RPMI8226 (cell line): ENCODE measurements at regions not wholly inside any gene's neighbourhood (a gene's known extent, or its start where the extent isn't known, plus 50 kb on each side); places are given as distances from the start of the nearest gene placed in this dataset.

Experiments
- DNase-seq: peaks from one replicate; pipeline ENCODE4 v3.0.0-alpha.2; 2015

- no peak for DNase-seq
These were observed 190.5 kb downstream of the GAS1 start for GRCh38 chr9:86756576-86757381.

GRCh38 chr9:86755561-86755941 is 191.8 kb downstream of the GAS1 start:
- DNase-seq, result no peak

DNA sequence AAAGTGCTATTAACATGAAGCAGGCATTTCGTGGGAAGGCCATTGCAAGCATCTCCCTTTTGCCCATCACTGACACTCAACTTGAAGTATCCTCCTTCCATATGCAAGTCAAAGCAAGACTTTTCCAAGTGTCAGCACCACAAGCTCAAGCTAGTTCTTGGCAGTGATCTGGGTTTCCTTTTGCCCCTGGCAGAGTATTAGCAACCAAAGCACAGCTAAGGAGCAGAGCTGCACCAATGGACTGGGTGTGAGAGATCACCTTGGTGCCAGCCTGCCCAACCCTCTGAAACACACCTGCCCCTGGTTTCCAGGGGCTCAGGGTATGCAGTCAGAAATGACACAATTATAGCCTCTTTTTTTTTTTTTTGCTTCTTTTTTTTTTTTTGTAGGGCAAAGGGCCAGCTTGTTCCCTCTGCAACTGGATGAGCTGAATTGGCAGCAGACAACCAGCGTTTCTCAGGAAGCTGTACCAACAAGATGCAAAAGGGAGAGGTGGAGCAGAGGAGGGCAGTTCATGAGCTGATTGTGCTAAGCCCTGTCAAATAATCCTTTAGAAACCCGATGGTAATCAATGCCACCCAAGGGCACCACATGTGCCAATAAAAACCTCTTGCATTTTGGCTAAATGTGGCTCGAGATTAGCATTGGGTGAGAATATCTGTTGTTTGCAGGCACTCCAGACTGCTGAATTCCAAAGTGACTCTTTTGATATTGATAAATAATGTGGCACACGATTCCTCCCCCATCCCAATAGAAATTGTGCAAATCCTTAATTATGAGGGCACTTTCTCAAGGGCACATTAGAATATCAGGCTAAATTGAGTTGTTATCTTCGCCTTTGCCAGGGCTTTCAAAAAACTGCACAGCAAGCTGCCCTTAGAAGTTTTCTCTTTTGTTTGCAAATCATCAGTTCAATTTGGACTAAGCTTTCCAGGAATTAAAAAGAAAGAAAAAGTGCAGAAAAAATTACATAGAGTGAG is 192.4 kb downstream of the GAS1 start:
- no peak for DNase-seq

GRCh38 chr9:86753836-86754235 is 193.5 kb downstream of the GAS1 start:
- no peak for DNase-seq

GRCh38 chr9:86752733-86753132 is 194.6 kb downstream of the GAS1 start:
- DNase-seq, result no peak

DNA sequence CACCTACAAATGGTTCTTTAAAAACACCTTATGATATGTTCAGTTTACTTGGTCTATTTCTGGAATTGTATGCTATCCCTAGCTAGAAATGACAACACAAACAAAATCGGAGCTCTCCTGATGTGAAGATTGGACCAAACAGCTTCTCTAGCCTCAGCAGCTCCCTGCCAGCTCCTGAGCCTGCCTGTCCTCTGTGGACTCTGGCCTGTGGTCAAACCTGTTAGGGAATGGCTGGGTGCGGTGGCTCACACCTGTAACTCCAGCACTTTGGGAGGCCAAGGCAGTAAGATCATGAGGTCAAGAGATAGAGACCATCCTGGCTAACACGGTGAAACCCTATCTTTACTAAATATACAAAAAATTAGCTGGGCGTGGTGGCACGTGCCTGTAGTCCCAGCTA is 195.3 kb downstream of the GAS1 start:
- no peak for DNase-seq

DNA sequence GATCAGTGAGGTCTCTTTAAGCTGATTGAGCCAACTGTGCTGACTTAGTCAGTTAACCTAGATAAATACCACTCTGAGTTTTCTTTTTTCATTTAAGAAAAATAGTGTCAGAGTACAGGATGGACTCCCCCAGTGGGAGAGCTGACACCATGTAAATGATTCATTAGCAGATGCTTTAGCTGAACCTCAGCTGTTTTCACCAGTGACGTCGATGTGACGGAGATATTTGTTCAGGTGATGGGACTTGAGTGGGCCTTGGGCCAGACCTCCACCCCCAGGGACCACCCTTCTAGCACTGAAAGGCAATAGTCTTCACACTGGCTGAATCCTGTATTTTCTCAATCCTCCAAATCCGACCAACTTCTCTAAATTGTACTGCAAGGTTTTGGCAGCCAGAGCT is 196.1 kb downstream of the GAS1 start:
- no peak for DNase-seq

DNA sequence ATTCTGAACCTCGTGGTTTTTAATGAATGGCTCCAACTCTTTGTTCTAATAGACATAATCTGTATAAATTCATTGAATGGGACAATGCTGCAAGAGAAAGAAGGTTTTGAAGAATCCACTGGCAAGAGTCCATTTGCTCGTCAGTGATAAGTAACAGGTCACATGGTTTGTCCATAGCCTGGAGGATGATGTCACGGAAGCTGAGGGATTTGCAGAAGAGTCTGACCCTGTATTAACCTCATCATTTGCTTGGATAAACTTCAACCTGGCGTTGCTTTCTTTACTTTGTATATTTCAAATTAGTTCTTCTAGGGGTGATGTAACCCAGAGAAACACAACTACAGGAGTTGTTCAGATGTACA is 197.4 kb downstream of the GAS1 start:
- DNase-seq, result no peak

DNA sequence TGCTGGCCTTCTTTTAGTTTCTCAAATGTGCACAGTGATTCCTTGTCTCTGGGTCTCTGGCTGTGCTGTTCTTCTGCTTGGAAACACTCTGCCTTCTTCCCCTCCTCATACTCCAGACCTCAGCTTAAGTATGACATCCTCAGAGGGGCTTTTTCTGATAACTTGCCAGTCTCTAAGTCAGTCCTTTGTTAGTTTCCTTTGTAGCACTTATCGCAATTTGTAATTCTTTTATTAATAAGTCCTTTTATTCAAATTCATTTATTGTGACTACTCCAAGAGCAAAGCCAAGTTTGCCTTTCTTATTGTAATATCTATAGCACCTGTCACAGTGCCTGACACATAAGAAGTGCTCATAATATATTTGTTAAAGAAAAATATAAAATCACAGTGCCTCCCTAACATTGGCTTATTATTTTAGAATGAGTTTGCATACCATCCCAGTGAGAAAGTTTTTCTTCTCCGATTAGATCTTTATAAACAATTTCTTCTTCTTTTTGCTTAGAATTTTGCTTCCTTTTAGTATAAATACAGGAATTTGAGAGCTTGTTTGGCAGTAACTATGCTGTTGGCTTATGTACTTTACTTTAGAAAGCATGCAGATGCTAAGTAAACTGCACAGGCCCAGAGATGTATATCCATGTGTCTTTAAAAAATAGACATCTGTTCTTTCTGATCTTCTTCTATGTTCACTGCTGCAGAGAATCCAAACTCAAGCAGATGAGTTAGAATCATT is 198.0 kb downstream of the GAS1 start:
- no peak for DNase-seq

DNA sequence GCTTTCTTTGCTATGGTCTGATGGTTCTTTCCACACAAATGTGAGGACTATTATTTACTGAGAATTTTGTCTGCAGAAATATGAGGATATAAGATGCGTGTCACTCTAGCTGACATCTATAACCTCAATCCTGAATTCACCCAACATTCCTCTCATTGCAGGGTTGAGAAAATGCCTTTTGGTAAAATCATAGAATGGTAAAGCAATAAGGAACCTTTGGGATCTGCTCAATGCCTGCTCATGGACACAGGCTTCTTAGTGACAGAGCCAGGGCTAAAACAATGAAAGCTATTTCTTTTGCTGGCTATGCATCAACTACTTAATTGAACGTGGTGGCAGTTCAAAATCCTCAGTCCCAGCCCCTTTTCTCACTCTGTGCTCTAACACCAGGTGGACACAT is 199.6 kb downstream of the GAS1 start:
- DNase-seq, result no peak

GRCh38 chr9:86741311-86742208 is 205.7 kb downstream of the GAS1 start:
- no peak for DNase-seq

GRCh38 chr9:86735772-86736458 is 211.4 kb downstream of the GAS1 start:
- no peak for DNase-seq

- no peak for DNase-seq
These were observed 212.5 kb downstream of the GAS1 start for GRCh38 chr9:86734771-86735170.

DNA sequence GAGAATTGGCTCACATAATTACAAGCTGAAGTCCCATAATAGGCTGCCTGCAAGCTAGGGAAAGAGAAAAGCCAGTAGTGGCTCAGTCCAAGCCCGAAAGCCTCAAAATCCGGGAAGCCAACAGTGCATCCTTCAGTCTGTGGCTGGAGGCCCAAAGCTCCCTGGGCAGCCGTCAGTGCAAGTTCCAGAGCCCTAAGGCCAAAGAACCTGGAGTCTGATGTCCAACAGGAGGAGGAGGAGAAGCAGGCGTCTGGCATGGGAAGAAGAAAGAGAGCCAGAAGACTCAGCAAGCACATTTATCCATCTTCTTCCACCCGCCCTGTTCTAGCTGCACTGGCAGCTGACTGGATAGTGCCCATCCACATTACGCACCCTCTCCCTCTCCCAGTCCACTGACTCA is 213.4 kb downstream of the GAS1 start:
- no peak for DNase-seq

GRCh38 chr9:86732514-86733171 is 214.7 kb downstream of the GAS1 start:
- no peak for DNase-seq

DNA sequence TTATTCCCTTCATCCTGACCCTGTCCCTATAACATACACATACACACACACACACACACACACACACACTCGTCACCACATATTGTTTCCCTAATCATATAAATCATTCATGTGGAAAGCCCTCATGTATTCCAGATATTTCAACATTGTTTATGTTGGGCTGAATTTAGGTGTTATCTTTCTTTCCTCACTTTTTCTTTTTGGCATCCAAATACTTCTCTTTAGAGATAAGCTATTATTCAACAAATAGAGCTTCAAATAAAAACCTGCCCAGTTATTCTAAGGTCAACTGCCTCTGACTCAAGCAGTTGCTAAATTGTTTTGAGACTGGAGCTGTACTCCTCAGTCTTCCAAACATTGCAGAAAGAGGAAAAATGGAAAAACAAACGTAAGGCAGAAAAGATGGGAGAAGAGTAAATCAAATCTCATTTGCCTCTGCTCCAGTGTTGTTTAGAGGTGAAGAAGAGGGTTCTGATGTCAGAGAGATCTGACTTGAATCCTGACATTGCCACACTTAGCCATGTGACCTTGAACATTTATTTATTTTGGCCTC is 215.7 kb downstream of the GAS1 start:
- DNase-seq, result no peak

- DNase-seq, result no peak
These were observed 217.0 kb downstream of the GAS1 start for GRCh38 chr9:86730163-86730928.

GRCh38 chr9:86724529-86724928 is 222.8 kb downstream of the GAS1 start:
- DNase-seq, result no peak

GRCh38 chr9:86723346-86723745 is 224.0 kb downstream of the GAS1 start:
- DNase-seq, result no peak

- no peak for DNase-seq
These were observed 224.6 kb downstream of the GAS1 start for GRCh38 chr9:86722706-86723075.
